ENCODE measurements at regions not wholly inside any gene's neighbourhood (a gene's known extent, or its start where the extent isn't known, plus 50 kb on each side); places are given as distances from the start of the nearest gene placed in this dataset.

GRCh38 chr6:104173668-104174067 lies 686.1 kb downstream of the HACE1 start:
- no peak for DNase-seq (ENCODE audit: low spot score)
- Mint-ChIP-seq H3K4me1 (peaks cover 8% of the 10 kb centered on the region), H3K27me3 (ENCODE audit: low read depth) (no peaks in the 10 kb centered on the region), H3K36me3 (no peaks in the 10 kb centered on the region), H3K4me3 (no peak overlapping the region), H3K9me3 (no peaks in the 10 kb centered on the region; the same call in 1 of the 2 replicates), H3K27ac (no peak overlapping the region)
- POLR2A ChIA-PET: no interaction called here
- no peak for ATAC-seq
- CTCF ChIA-PET: no interaction called here
- TF ChIP-seq ZNF396 (CRISPR knock-in tag; IDR thresholded peaks at IDR 0.05; ENCODE audit: borderline replicate concordance): no peak
- no peak for TF ChIP-seq JAZF1 (CRISPR knock-in tag; IDR thresholded peaks at IDR 0.05)
- TF ChIP-seq CTCF (IDR thresholded peaks at IDR 0.05): no peak
- no peak for TF ChIP-seq RELA (CRISPR knock-in tag; IDR thresholded peaks at IDR 0.05; ENCODE audit: borderline replicate concordance)
- TF ChIP-seq PRDM15 (CRISPR knock-in tag; IDR thresholded peaks at IDR 0.05): no peak
- no peak for TF ChIP-seq PREB (CRISPR knock-in tag; IDR thresholded peaks at IDR 0.05; ENCODE audit: borderline replicate concordance)
- no peak for TF ChIP-seq SMAD3 (CRISPR knock-in tag; IDR thresholded peaks at IDR 0.05; ENCODE audit: borderline replicate concordance)
- TF ChIP-seq ATF3 (CRISPR knock-in tag; conservative IDR thresholded peaks at IDR 0.05): no peak
- no peak for TF ChIP-seq ATF2 (CRISPR knock-in tag; IDR thresholded peaks at IDR 0.05; ENCODE audit: borderline replicate concordance, low read depth)
- TF ChIP-seq ZNF138 (CRISPR knock-in tag; conservative IDR thresholded peaks at IDR 0.05): no peak
- TF ChIP-seq CREM (CRISPR knock-in tag; IDR thresholded peaks at IDR 0.05): no peak
- no peak for TF ChIP-seq NFE2L1 (CRISPR knock-in tag; IDR thresholded peaks at IDR 0.05)
- no peak for TF ChIP-seq HMGA2 (CRISPR knock-in tag; IDR thresholded peaks at IDR 0.05)
- TF ChIP-seq ETV6 (CRISPR knock-in tag; IDR thresholded peaks at IDR 0.05): no peak
- no peak for TF ChIP-seq MXD4 (CRISPR knock-in tag; IDR thresholded peaks at IDR 0.05; ENCODE audit: borderline replicate concordance)
- no peak for TF ChIP-seq IRF1 (CRISPR knock-in tag; IDR thresholded peaks at IDR 0.05)

- Mint-ChIP-seq H3K36me3 (peaks cover 6% of the 10 kb centered on the region), H3K27me3 (ENCODE audit: low read depth) (no peaks in the 10 kb centered on the region), H3K4me1 (peaks cover 8% of the 10 kb centered on the region), H3K4me3 (no peak overlapping the region), H3K9me3 (peaks cover 22% of the 10 kb centered on the region), H3K27ac (no peak overlapping the region)
- no peak for ATAC-seq
- CTCF ChIA-PET: no interaction called here
- DNase-seq (ENCODE audit: low spot score): no peak
- POLR2A ChIA-PET: no interaction called here
- TF ChIP-seq MXD4 (CRISPR knock-in tag; IDR thresholded peaks at IDR 0.05; ENCODE audit: borderline replicate concordance) (no peak), NR3C1 (CRISPR knock-in tag; conservative IDR thresholded peaks at IDR 0.05; ENCODE audit: low read depth) (no peak), TEAD4 (CRISPR knock-in tag; IDR thresholded peaks at IDR 0.05) (no peak), FOXP4 (CRISPR knock-in tag; IDR thresholded peaks at IDR 0.05) (no peak), RELA (CRISPR knock-in tag; IDR thresholded peaks at IDR 0.05; ENCODE audit: borderline replicate concordance) (no peak)
These were observed 689.3 kb downstream of the HACE1 start for GRCh38 chr6:104170401-104170800.

Data from WTC11 (cell line).